Gastroesophageal sphincter (tissue), 3 donors: ENCODE measurements at regions not wholly inside any gene's neighbourhood (a gene's known extent, or its start where the extent isn't known, plus 50 kb on each side); places are given as distances from the start of the nearest gene placed in this dataset.

Experiments
- CTCF ChIP-seq, 4 experiments: fragments of 200-600 bp in 2 of 4; fragments of 450-650 bp in 2 of 4; sonication (generic) in 1 of 4; IDR thresholded peaks; one replicate each; pipeline ENCODE4 v1.5.1; 2017 to 2019; ENCODE audit warnings: antibody characterized with exemption in 4 of 4, mild to moderate bottlenecking in 2 of 4, moderate library complexity in 2 of 4
- EP300 ChIP-seq: sonication (generic); formaldehyde crosslinking; IDR thresholded peaks from one replicate; pipeline ENCODE4 v1.6.1; 2017; ENCODE audit warnings: antibody characterized with exemption, mild to moderate bottlenecking
- POLR2A ChIP-seq, 2 donors: fragments of 450-650 bp; IDR thresholded peaks; one replicate each; pipeline ENCODE4 v1.6.1; 2017; ENCODE audit warnings: antibody characterized with exemption in 2 of 2, mild to moderate bottlenecking in 2 of 2, moderate library complexity in 1 of 2

- no peak for TF ChIP-seq EP300
- TF ChIP-seq CTCF (IDR thresholded peaks at IDR 0.05), result no peak
- TF ChIP-seq POLR2A (IDR thresholded peaks at IDR 0.05), result no peak
These were observed 682.5 kb upstream of the CCDC179 start for GRCh38 chr11:23542816-23543215.
